Naive thymus-derived CD4-positive, alpha-beta T cell (primary cell): ENCODE measurements at regions not wholly inside any gene's neighbourhood (a gene's known extent, or its start where the extent isn't known, plus 50 kb on each side); places are given as distances from the start of the nearest gene placed in this dataset.

Experiments
- ATAC-seq: fragments of 150-1000 bp; cut with Tn5 transposase; 2 replicates; pipeline ENCODE4 v1.10.0; 2021; ENCODE audit warnings: mild to moderate bottlenecking, moderate library complexity
- CTCF ChIA-PET: fragments of 350-600 bp; sonication (Branson Sonifier 250); formaldehyde crosslinking; loops from one replicate; lab custom pipeline; 2021; ENCODE audit warnings: antibody characterized with exemption; lab: Charles Lee
- POLR2A ChIA-PET: fragments of 350-600 bp; sonication (Branson Sonifier 250); formaldehyde crosslinking; loops from one replicate; lab custom pipeline; 2021; ENCODE audit warnings: antibody characterized with exemption, inconsistent platforms; lab: Charles Lee
- DNase-seq, 9 donors: peaks; one replicate each; pipeline versions ENCODE4 v3.0.0 to v3.0.0-alpha.2; 2020 to 2022; ENCODE audit warnings: mixed read lengths in 1 of 9
- H3K27ac ChIP-seq: one replicate; pipeline ENCODE4 v1.7.0; 2013; ENCODE audit warnings: mild to moderate bottlenecking, low read depth, low read length, moderate library complexity
- H3K27me3 ChIP-seq, 2 donors: one replicate each; pipeline ENCODE4 v1.7.0; 2013; ENCODE audit warnings: low read length in 2 of 2, mild to moderate bottlenecking in 2 of 2, moderate library complexity in 2 of 2; ENCODE audit not compliant: control insufficient read depth in 2 of 2, insufficient read depth in 2 of 2
- H3K36me3 ChIP-seq, 3 experiments: 1 replicate in 2 of 3; 2 replicates in 1 of 3; pipeline ENCODE4 v1.7.0; 2013; ENCODE audit warnings: low read length in 3 of 3, mild to moderate bottlenecking in 3 of 3, moderate library complexity in 1 of 3; ENCODE audit not compliant: insufficient read depth in 3 of 3, control insufficient read depth in 2 of 3
- H3K4me1 ChIP-seq, 2 donors: one replicate each; pipeline ENCODE4 v1.7.0; 2013; ENCODE audit warnings: low read length in 2 of 2, mild to moderate bottlenecking in 2 of 2, moderate library complexity in 1 of 2; ENCODE audit not compliant: control insufficient read depth in 2 of 2, insufficient read depth in 2 of 2
- H3K4me3 ChIP-seq: 2 replicates; pipeline ENCODE4 v1.7.0; 2013; ENCODE audit warnings: mild to moderate bottlenecking, low read length
- H3K9me3 ChIP-seq, 3 experiments: 1 replicate in 2 of 3; 2 replicates in 1 of 3; pipeline ENCODE4 v1.7.0; 2013; ENCODE audit warnings: low read length in 3 of 3; ENCODE audit not compliant: control insufficient read depth in 2 of 3
- H3K27ac Mint-ChIP-seq, 9 donors: one replicate each; pipeline ENCODE4 v1.8.0; 2020 to 2022; ENCODE audit warnings: mixed read lengths in 9 of 9, mild to moderate bottlenecking in 8 of 9, moderate library complexity in 5 of 9, inconsistent platforms in 2 of 9
- H3K27me3 Mint-ChIP-seq, 5 donors: one replicate each; pipeline ENCODE4 v1.8.0; 2021 to 2022; ENCODE audit warnings: mixed read lengths in 5 of 5, mild to moderate bottlenecking in 1 of 5
- H3K36me3 Mint-ChIP-seq, 5 donors: one replicate each; pipeline ENCODE4 v1.8.0; 2020 to 2022; ENCODE audit warnings: mixed read lengths in 5 of 5, mild to moderate bottlenecking in 3 of 5, inconsistent platforms in 1 of 5
- H3K4me1 Mint-ChIP-seq, 7 donors: one replicate each; pipeline ENCODE4 v1.8.0; 2020 to 2022; ENCODE audit warnings: mixed read lengths in 7 of 7, mild to moderate bottlenecking in 3 of 7, inconsistent platforms in 1 of 7
- H3K4me3 Mint-ChIP-seq, 10 donors: one replicate each; pipeline ENCODE4 v1.8.0; 2020 to 2022; ENCODE audit warnings: mild to moderate bottlenecking in 10 of 10, mixed read lengths in 10 of 10, moderate library complexity in 6 of 10, inconsistent platforms in 2 of 10
- H3K9me3 Mint-ChIP-seq, 11 donors: one replicate each; pipeline ENCODE4 v1.8.0; 2020 to 2022; ENCODE audit warnings: mixed read lengths in 11 of 11, mild to moderate bottlenecking in 4 of 11, inconsistent platforms in 1 of 11, moderate library complexity in 1 of 11
- intact Hi-C, 2 donors: fragments of 100-400 bp; cut with micrococcal nuclease; formaldehyde crosslinking; loops; one replicate each; pipeline ENCODE4 v1.15.1; 2023

DNA sequence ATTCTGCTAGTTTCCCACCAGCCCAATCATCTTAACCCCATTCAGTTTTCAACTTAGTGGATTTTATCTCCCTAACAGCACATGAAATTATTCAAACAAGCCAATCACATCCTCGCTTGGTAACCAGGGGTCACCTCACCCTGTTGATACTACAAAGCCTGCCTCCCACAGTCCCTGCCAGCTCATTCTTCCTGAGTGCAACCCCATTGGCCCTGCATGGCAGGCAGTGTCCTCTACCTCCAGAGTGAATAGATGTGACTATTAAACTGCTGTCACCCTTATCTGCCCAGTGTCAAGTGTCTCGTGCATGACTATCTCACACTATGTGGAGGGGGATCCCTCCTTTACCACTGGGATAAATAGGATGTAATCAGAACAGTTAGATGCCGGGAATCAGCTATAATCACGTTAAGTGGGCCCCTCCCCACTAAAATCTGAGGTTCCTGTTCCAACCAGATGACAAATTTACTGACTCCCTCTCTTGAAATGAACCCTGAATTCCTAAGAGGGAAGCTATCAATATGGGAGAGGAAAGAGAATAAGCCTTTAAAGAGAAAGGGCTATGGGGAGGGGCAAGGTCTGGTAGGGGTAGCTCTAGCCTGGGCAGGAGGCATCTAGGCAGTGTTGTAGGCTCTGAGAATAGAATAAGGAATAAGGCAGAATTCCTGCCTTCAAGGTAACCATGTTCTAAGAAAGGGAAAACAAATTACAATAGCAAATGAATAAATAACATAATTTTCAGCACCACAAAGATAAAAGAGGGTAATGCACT lies 155.9 kb downstream of the SLC30A10 start:
- H3K36me3 Mint-ChIP-seq = no peaks in the 10 kb centered on the region
- ATAC-seq = no peak
- Histone ChIP-seq H3K4me1 (no peaks in the 10 kb centered on the region), H3K36me3 (no peaks in the 10 kb centered on the region), H3K27me3 (no peaks in the 10 kb centered on the region), H3K9me3 (no peaks in the 10 kb centered on the region), H3K4me3 (no peak overlapping the region), H3K27ac (no peak overlapping the region)
- H3K27me3 Mint-ChIP-seq = no peaks in the 10 kb centered on the region
- DNase-seq = no peak
- H3K4me1 Mint-ChIP-seq = no peaks in the 10 kb centered on the region
- ChIA-PET POLR2A (interaction anchor here (0.6 kb wide), 1 partner anchor 19 kb away, joined by 4 read pairs; no protein-coding TSS in a partner anchor), CTCF (no interaction called here)
- peaks cover 2 to 27% (median 18%) of the 10 kb centered on the region in 11 donors for H3K9me3 Mint-ChIP-seq
- intact Hi-C loops = no loop called here
- no peak overlapping the region for H3K27ac Mint-ChIP-seq
- H3K4me3 Mint-ChIP-seq = no peak overlapping the region

DNA sequence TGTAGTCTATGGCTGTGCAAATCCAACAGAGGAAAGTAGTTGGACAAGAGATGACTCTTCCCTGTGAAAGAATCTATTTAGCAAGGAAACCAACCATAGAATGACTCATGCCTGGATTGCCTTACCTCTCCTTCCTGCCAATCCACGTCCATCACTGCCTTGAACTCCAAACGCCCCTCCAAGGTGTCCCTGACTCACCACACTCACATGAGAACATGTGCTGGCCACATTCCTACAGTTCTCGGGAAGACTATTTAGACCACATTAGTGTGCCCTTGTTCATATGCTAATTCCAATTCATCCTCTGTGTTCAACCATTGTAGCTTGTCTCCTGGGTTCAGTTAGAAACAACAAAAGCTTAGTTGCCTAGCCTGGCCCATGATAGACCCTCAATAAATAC lies 157.3 kb downstream of the SLC30A10 start:
- DNase-seq = no peak
- Mint-ChIP-seq H3K4me1 (no peaks in the 10 kb centered on the region), H3K4me3 (no peak overlapping the region), H3K36me3 (no peaks in the 10 kb centered on the region), H3K9me3 (peaks cover 2 to 33% (median 16%) of the 10 kb centered on the region in 11 donors), H3K27ac (no peak overlapping the region), H3K27me3 (no peaks in the 10 kb centered on the region)
- Histone ChIP-seq H3K36me3 (no peaks in the 10 kb centered on the region), H3K4me3 (no peak overlapping the region), H3K27me3 (no peaks in the 10 kb centered on the region), H3K27ac (no peak overlapping the region), H3K9me3 (no peaks in the 10 kb centered on the region), H3K4me1 (no peaks in the 10 kb centered on the region)
- POLR2A ChIA-PET = no interaction called here
- ATAC-seq = no peak
- intact Hi-C loops = no loop called here
- CTCF ChIA-PET = no interaction called here

DNA sequence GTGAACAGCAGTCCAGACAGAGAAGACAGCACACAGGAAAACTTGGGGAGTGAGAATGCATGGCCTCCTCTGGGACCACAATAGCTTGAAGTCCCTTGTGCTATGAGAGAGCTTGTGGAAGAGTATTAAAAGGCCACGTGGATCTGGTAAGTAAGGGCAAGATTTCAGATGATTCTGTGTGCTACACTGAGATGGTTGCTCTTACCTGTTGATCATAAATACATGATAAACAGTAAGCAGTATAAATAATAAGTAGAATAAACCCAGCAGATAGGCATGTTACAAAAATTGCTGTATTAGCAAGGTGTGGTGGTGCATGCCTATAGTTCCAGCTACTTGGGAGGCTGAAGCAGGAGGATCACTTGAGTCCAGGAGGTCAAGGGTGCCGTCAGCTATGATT lies 150.4 kb upstream of the ZC3H11B start:
- Mint-ChIP-seq H3K4me3 (no peak overlapping the region), H3K27me3 (peaks cover 0 to 6% (median 0%) of the 10 kb centered on the region in 5 donors), H3K27ac (no peak overlapping the region), H3K36me3 (no peaks in the 10 kb centered on the region), H3K4me1 (no peaks in the 10 kb centered on the region), H3K9me3 (peaks cover 0 to 22% (median 7%) of the 10 kb centered on the region in 11 donors)
- no peak overlapping the region for H3K4me3 ChIP-seq
- ATAC-seq = no peak
- CTCF ChIA-PET = no interaction called here
- no peaks in the 10 kb centered on the region for H3K4me1 ChIP-seq
- intact Hi-C loops = no loop called here
- no peak overlapping the region for H3K27ac ChIP-seq
- no peaks in the 10 kb centered on the region for H3K9me3 ChIP-seq
- POLR2A ChIA-PET = no interaction called here
- no peaks in the 10 kb centered on the region for H3K36me3 ChIP-seq
- H3K27me3 ChIP-seq = no peaks in the 10 kb centered on the region
- no peak for DNase-seq

DNA sequence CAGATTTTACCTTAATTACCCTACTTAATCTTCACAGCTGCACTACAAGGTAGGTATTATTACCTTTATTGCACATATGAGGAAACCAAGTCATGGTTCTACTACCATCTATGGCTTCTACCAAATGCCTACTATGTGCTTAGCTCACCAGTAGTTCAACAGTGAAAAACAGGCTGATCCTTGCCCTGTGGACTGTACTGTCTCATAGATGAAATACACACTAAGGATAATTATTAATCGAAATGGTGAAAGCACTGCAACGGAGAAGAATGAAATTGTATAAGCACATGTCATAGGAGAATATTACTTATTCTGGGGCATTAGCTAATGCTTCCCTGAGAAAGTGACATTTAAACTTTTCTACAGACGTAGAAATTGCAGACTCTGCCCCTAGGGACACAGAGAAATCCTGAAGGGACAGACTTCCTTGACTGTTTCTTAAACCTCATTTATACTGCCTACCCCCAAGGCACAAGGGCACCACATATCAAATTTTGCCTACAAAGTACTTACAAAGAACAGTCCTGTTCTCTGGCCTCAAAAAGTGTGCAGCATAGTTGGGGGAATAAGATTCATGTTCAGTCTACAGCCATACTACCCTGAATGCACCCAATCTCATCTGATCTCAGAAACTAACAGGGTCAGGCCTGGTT lies 148.4 kb upstream of the ZC3H11B start:
- Histone ChIP-seq H3K4me3 (no peak overlapping the region), H3K4me1 (no peaks in the 10 kb centered on the region), H3K27ac (no peak overlapping the region), H3K27me3 (no peaks in the 10 kb centered on the region), H3K36me3 (no peaks in the 10 kb centered on the region), H3K9me3 (peaks cover 0 to 3% (median 0%) of the 10 kb centered on the region in 3 experiments)
- POLR2A ChIA-PET = no interaction called here
- no peak overlapping the region for H3K27ac Mint-ChIP-seq
- peaks cover 0 to 6% (median 0%) of the 10 kb centered on the region in 5 donors for H3K27me3 Mint-ChIP-seq
- no peak overlapping the region for H3K4me3 Mint-ChIP-seq
- CTCF ChIA-PET = no interaction called here
- DNase-seq (no peak), ATAC-seq (no peak)
- no peaks in the 10 kb centered on the region for H3K4me1 Mint-ChIP-seq
- no peaks in the 10 kb centered on the region for H3K36me3 Mint-ChIP-seq
- H3K9me3 Mint-ChIP-seq = peaks cover 0 to 20% (median 3%) of the 10 kb centered on the region in 11 donors
- intact Hi-C loops = no loop called here

DNA sequence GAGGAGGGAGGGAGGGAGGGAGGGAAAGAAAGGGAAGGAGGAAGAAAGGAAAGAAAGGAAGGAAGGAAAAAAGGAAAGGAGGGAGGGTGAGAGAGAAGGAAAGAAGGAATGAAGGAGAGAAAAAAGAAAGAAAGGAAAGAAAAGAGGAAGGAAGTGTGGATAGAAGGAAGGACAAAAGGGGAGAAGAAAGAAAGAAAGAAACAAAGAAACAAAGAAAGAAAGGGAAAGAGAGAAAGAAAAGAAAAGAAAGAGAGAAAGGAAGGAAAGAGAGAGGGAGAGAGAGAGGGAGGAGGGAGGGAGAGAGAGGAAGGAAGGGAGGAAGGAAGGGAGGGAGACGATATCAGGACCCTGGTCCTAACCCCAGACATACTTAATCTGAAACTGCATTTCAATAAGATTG lies 146.2 kb upstream of the ZC3H11B start:
- Mint-ChIP-seq H3K36me3 (no peaks in the 10 kb centered on the region), H3K27ac (no peak overlapping the region), H3K4me3 (no peak overlapping the region), H3K27me3 (peaks cover 0 to 6% (median 0%) of the 10 kb centered on the region in 5 donors), H3K9me3 (peaks cover 0 to 15% (median 3%) of the 10 kb centered on the region in 11 donors), H3K4me1 (no peaks in the 10 kb centered on the region)
- Histone ChIP-seq H3K27ac (no peak overlapping the region), H3K4me3 (no peak overlapping the region), H3K4me1 (no peaks in the 10 kb centered on the region), H3K36me3 (no peaks in the 10 kb centered on the region), H3K9me3 (peaks cover 0 to 3% (median 0%) of the 10 kb centered on the region in 3 experiments), H3K27me3 (no peaks in the 10 kb centered on the region)
- CTCF ChIA-PET = no interaction called here
- POLR2A ChIA-PET = no interaction called here
- intact Hi-C loops = no loop called here
- ATAC-seq = no peak
- no peak for DNase-seq

- ATAC-seq = no peak
- Histone ChIP-seq H3K27ac (no peak overlapping the region), H3K4me3 (no peak overlapping the region), H3K4me1 (no peaks in the 10 kb centered on the region), H3K36me3 (no peaks in the 10 kb centered on the region), H3K9me3 (peaks cover 0 to 3% (median 0%) of the 10 kb centered on the region in 3 experiments), H3K27me3 (no peaks in the 10 kb centered on the region)
- Mint-ChIP-seq H3K4me1 (no peaks in the 10 kb centered on the region), H3K27me3 (peaks cover 0 to 5% (median 0%) of the 10 kb centered on the region in 5 donors), H3K9me3 (peaks cover 0 to 15% (median under 1%) of the 10 kb centered on the region in 11 donors), H3K36me3 (no peaks in the 10 kb centered on the region), H3K27ac (no peak overlapping the region), H3K4me3 (no peak overlapping the region)
- DNase-seq = no peak
- intact Hi-C loops = no loop called here
- ChIA-PET CTCF (no interaction called here), POLR2A (no interaction called here)
Measured at GRCh38 chr1:219757890-219758289, 145.0 kb upstream of the ZC3H11B start.
